GM12873 (cell line): ENCODE measurements at regions not wholly inside any gene's neighbourhood (a gene's known extent, or its start where the extent isn't known, plus 50 kb on each side); places are given as distances from the start of the nearest gene placed in this dataset.

Experiments
- CTCF ChIP-seq: IDR thresholded peaks from 2 replicates; pipeline ENCODE4 v1.5.1; 2012; ENCODE audit warnings: low read depth, mild to moderate bottlenecking, moderate library complexity, low read length, control low read depth; ENCODE audit not compliant: insufficient read depth; ENCODE audit errors: missing control alignments

GRCh38 chr1:168834225-168834872 lies 105.3 kb upstream of the DPT start:
- no peak for TF ChIP-seq CTCF

GRCh38 chr1:168835176-168835575 lies 106.2 kb upstream of the DPT start:
- no peak for TF ChIP-seq CTCF

DNA sequence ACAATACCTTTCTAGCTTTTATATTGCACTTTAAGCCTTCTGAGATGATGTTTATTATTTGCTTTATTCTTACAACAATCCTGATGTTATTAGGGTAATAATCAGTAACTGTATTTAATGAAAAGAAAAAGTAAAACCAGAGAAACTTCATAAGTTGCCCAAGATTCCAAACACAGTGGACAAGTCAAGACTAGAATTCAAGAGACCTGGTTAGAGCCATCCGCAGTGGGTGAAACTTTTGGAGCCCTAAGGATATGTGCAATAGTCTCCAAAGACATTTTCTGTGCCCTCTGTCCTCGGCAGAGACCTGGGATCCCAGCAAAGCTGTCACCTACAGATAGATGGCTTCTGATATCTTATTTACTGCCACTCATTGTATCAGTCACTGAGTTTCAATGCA lies 106.8 kb upstream of the DPT start:
- TF ChIP-seq CTCF = no peak

DNA sequence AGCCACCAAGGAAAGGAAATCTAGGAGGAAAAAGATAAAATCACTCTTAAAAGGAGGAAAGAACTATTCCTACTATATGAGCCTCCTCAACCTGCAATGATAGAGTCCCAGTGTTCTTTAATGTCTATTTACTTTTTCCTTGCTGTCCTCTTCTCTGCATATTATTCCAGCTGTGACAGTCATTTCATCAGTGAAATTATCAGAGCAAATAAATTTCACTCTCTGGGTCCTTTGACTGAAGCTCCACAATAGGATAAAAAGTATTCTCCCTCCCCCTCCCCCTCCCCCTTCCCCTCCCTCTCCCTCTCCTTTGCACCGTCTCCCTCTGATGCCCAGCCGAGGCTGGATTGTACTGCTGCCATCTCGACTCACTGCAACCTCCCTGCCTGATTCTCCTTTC lies 107.5 kb upstream of the DPT start:
- TF ChIP-seq CTCF = no peak

DNA sequence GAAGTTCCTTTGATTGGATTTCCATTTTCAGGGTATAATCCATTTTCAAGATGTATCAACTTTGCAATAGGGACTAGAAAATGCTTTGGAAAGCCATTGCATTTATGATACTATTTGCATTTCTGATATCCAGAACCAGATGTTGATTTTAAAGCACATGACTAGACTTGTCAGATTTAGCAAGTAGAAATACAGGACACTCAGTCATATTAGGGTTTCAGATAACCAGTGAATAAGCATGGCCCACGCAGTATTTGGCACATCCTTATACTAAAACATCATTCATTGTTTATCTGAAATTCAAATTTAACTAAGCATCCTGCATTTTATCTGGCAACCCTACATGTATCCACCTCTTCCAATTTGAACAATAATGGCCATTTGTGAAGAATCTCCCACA lies 113.3 kb upstream of the DPT start:
- TF ChIP-seq CTCF = no peak

DNA sequence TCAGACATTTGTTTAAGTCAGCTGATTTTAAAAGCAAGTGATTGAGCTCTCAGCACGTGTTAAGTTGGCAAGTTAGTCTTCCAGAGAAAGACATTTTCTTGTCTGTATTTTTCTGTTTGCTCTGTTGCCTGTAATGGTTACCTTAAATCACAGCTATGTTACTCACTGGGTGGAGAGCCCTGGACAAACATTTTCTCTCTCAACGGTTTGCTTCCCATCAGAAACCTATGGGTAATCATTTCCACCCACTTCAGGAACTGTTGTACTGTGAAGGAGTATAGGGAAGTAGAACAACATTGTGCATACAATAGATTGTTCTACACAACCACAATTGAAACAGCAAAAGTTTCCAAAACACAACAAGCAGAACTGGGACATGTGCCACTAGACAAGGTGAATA lies 113.9 kb upstream of the DPT start:
- no peak for TF ChIP-seq CTCF

- TF ChIP-seq CTCF = no peak
Measured at GRCh38 chr1:168843401-168843800, 114.4 kb upstream of the DPT start.
